ENCODE measurements at regions not wholly inside any gene's neighbourhood (a gene's known extent, or its start where the extent isn't known, plus 50 kb on each side); places are given as distances from the start of the nearest gene placed in this dataset.

- TF ChIP-seq ARID5B (CRISPR knock-in tag; IDR thresholded peaks at IDR 0.05) (peak; percentile 83), ELF3 (CRISPR knock-in tag; IDR thresholded peaks at IDR 0.05) (0 out of 2 replicates have a peak, but pooled peaks have one; percentile 15), FOSL2 (CRISPR knock-in tag; IDR thresholded peaks at IDR 0.05) (peak; percentile 43; the same call in 1 of the 2 replicates), ZBTB38 (CRISPR knock-in tag; IDR thresholded peaks at IDR 0.05) (no peak), RAD51 (IDR thresholded peaks at IDR 0.05; ENCODE audit: borderline replicate concordance) (no peak), ZNF256 (CRISPR knock-in tag; conservative IDR thresholded peaks at IDR 0.05) (no peak), SOX5 (CRISPR knock-in tag; IDR thresholded peaks at IDR 0.05; ENCODE audit: borderline replicate concordance) (peak; percentile 73), BRD4 (CRISPR knock-in tag; IDR thresholded peaks at IDR 0.05) (no peak), MED8 (CRISPR knock-in tag; IDR thresholded peaks at IDR 0.05; ENCODE audit: insufficient replicate concordance) (no peak), FOXP4 (CRISPR knock-in tag; IDR thresholded peaks at IDR 0.05) (peak; percentile 78), TRIM22 (IDR thresholded peaks at IDR 0.05) (no peak), KDM1A (CRISPR knock-in tag; IDR thresholded peaks at IDR 0.05) (0 out of 2 replicates have a peak, but pooled peaks have one; percentile 37), SIN3B (IDR thresholded peaks at IDR 0.05; ENCODE audit: low read length) (no peak), HMG20A (CRISPR knock-in tag; IDR thresholded peaks at IDR 0.05; ENCODE audit: borderline replicate concordance) (peak; percentile 52; the same call in 1 of the 2 replicates), SIX4 (CRISPR knock-in tag; IDR thresholded peaks at IDR 0.05) (no peak), NR2F6 (IDR thresholded peaks at IDR 0.05) (peak; percentile 84), NR2F6 (CRISPR knock-in tag; IDR thresholded peaks at IDR 0.05) (peak; percentile 87), ZBED4 (CRISPR knock-in tag; IDR thresholded peaks at IDR 0.05; ENCODE audit: borderline replicate concordance) (no peak)
Observed at GRCh38 chr12:24360907-24361306, 411.4 kb upstream of the SOX5 start (continued).

All from HepG2 (cell line).